HFFc6 (cell line): ENCODE measurements at regions not wholly inside any gene's neighbourhood (a gene's known extent, or its start where the extent isn't known, plus 50 kb on each side); places are given as distances from the start of the nearest gene placed in this dataset.
A peak's percentile ranks its signal among the peaks of the same experiment; 100 is the strongest.

Experiments
- DNase-seq: peaks from one replicate; pipeline ENCODE4 v3.0.0-alpha.2; 2018
- H3K27ac Mint-ChIP-seq: 2 replicates; pipeline ENCODE4 v1.8.0; 2020; ENCODE audit warnings: mild to moderate bottlenecking, mixed read lengths
- H3K27me3 Mint-ChIP-seq: 2 replicates; pipeline ENCODE4 v1.8.0; 2021; ENCODE audit warnings: mild to moderate bottlenecking, moderate library complexity, mixed read lengths; ENCODE audit not compliant: insufficient read depth
- H3K36me3 Mint-ChIP-seq: 2 replicates; pipeline ENCODE4 v1.8.0; 2021; ENCODE audit warnings: low read depth, mixed read lengths
- H3K4me1 Mint-ChIP-seq: 2 replicates; pipeline ENCODE4 v1.8.0; 2020; ENCODE audit warnings: low read depth, mixed read lengths
- H3K4me3 Mint-ChIP-seq: 2 replicates; pipeline ENCODE4 v1.8.0; 2020; ENCODE audit warnings: mild to moderate bottlenecking, moderate library complexity, mixed read lengths
- H3K9me3 Mint-ChIP-seq: 2 replicates; pipeline ENCODE4 v1.8.0; 2020; ENCODE audit warnings: mild to moderate bottlenecking, mixed read lengths
- CTCF ChIP-seq: fragments of 200-600 bp; sonication (generic); IDR thresholded peaks from 2 replicates; pipeline ENCODE4 v1.5.0; 2021; ENCODE audit warnings: antibody characterized with exemption, mild to moderate bottlenecking

GRCh38 chr11:123304828-123305466 is 109.9 kb upstream of the CLMP start:
- no peak overlapping the region for H3K4me3 Mint-ChIP-seq
- H3K27ac Mint-ChIP-seq, result no peak overlapping the region
- peaks cover 63% of the 10 kb centered on the region for H3K4me1 Mint-ChIP-seq
- no peak for DNase-seq
- no peaks in the 10 kb centered on the region for H3K9me3 Mint-ChIP-seq
- no peak for TF ChIP-seq CTCF
- H3K27me3 Mint-ChIP-seq, result no peaks in the 10 kb centered on the region; the same call in none of the 2 replicates
- no peaks in the 10 kb centered on the region for H3K36me3 Mint-ChIP-seq

GRCh38 chr11:123303924-123304323 is 108.9 kb upstream of the CLMP start:
- no peak overlapping the region for H3K4me3 Mint-ChIP-seq
- H3K27ac Mint-ChIP-seq, result no peak overlapping the region
- H3K4me1 Mint-ChIP-seq, result peaks cover 63% of the 10 kb centered on the region
- H3K9me3 Mint-ChIP-seq, result no peaks in the 10 kb centered on the region
- H3K36me3 Mint-ChIP-seq, result no peaks in the 10 kb centered on the region
- H3K27me3 Mint-ChIP-seq, result no peaks in the 10 kb centered on the region; the same call in none of the 2 replicates
- no peak for DNase-seq
- TF ChIP-seq CTCF, result no peak

- Mint-ChIP-seq H3K9me3 (no peaks in the 10 kb centered on the region), H3K4me1 (peaks cover 53% of the 10 kb centered on the region), H3K36me3 (no peaks in the 10 kb centered on the region), H3K27me3 (no peaks in the 10 kb centered on the region; the same call in none of the 2 replicates), H3K4me3 (peak overlapping the region; percentile 79), H3K27ac (peak overlapping the region; percentile 79)
- peak; percentile 72 for DNase-seq
- peak; percentile 69 for TF ChIP-seq CTCF
Observed at GRCh38 chr11:123302751-123303195, 107.7 kb upstream of the CLMP start.

- peak; percentile 98 for TF ChIP-seq CTCF
Observed at GRCh38 chr11:123301696-123302400, 106.8 kb upstream of the CLMP start.

GRCh38 chr11:123301013-123301591 is 106.1 kb upstream of the CLMP start:
- Mint-ChIP-seq H3K27me3 (peaks cover 3% of the 10 kb centered on the region), H3K9me3 (no peaks in the 10 kb centered on the region), H3K36me3 (no peaks in the 10 kb centered on the region), H3K4me1 (peaks cover 40% of the 10 kb centered on the region), H3K27ac (peak overlapping the region; percentile 80), H3K4me3 (peak overlapping the region; percentile 83)
- peak; percentile 53 for DNase-seq
- TF ChIP-seq CTCF, result no peak

More at GRCh38 chr11:123301696-123302400, 106.8 kb upstream of the CLMP start:
- Mint-ChIP-seq H3K4me1 (peaks cover 44% of the 10 kb centered on the region), H3K36me3 (no peaks in the 10 kb centered on the region), H3K27ac (peak overlapping the region; percentile 80), H3K4me3 (peak overlapping the region; percentile 83), H3K27me3 (peaks cover 3% of the 10 kb centered on the region), H3K9me3 (no peaks in the 10 kb centered on the region)
- peak; percentile 12 for DNase-seq
